ENCODE measurements at regions not wholly inside any gene's neighbourhood (a gene's known extent, or its start where the extent isn't known, plus 50 kb on each side); places are given as distances from the start of the nearest gene placed in this dataset.

DNA sequence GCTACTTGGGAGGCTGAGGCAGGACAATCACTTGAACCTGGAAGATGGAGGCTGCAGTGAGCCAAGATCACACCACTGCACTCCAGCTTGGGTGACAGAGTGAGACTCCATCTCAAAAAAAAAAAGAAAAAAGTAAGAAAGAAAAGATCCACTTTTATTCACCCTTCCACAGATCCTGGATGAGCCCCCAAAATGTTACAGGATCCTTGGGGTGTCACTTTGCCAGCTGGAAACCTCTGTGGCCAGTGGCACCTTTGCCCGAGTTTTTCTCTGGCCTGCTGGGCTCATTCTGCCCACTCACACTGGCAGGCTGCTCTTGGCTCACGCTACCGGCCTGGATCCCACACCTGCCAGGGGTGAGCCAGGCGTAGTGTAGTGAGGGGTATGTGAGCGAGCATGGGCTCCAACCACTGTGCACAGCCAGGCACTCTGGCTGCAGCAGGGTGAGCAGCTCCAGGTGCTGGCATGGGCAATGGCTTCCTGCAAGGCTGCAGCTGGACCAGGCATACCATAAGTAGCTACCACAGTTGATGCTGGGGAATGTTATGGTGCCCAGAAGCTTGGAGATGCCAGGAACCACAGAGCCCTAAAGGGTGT lies 57.8 kb upstream of the C15orf39 start (continued):
- TF ChIP-seq, protein P1, sequence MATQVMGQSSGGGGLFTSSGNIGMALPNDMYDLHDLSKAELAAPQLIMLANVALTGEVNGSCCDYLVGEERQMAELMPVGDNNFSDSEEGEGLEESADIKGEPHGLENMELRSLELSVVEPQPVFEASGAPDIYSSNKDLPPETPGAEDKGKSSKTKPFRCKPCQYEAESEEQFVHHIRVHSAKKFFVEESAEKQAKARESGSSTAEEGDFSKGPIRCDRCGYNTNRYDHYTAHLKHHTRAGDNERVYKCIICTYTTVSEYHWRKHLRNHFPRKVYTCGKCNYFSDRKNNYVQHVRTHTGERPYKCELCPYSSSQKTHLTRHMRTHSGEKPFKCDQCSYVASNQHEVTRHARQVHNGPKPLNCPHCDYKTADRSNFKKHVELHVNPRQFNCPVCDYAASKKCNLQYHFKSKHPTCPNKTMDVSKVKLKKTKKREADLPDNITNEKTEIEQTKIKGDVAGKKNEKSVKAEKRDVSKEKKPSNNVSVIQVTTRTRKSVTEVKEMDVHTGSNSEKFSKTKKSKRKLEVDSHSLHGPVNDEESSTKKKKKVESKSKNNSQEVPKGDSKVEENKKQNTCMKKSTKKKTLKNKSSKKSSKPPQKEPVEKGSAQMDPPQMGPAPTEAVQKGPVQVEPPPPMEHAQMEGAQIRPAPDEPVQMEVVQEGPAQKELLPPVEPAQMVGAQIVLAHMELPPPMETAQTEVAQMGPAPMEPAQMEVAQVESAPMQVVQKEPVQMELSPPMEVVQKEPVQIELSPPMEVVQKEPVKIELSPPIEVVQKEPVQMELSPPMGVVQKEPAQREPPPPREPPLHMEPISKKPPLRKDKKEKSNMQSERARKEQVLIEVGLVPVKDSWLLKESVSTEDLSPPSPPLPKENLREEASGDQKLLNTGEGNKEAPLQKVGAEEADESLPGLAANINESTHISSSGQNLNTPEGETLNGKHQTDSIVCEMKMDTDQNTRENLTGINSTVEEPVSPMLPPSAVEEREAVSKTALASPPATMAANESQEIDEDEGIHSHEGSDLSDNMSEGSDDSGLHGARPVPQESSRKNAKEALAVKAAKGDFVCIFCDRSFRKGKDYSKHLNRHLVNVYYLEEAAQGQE (IDR thresholded peaks at IDR 0.05; ENCODE audit: unreplicated experiment) = no peak
- TF ChIP-seq EZH2phosphoT487 (IDR thresholded peaks at IDR 0.05; ENCODE audit: unreplicated experiment) = no peak
- no peak for TF ChIP-seq ZNF331 (CRISPR knock-in tag; IDR thresholded peaks at IDR 0.05; ENCODE audit: low read depth)
- no peak for TF ChIP-seq POLR2AphosphoS5 (IDR thresholded peaks at IDR 0.05; ENCODE audit: low read depth)
- no peak for TF ChIP-seq CREB1 (CRISPR knock-in tag; IDR thresholded peaks at IDR 0.05; ENCODE audit: low read depth)
- TF ChIP-seq, protein P2, sequence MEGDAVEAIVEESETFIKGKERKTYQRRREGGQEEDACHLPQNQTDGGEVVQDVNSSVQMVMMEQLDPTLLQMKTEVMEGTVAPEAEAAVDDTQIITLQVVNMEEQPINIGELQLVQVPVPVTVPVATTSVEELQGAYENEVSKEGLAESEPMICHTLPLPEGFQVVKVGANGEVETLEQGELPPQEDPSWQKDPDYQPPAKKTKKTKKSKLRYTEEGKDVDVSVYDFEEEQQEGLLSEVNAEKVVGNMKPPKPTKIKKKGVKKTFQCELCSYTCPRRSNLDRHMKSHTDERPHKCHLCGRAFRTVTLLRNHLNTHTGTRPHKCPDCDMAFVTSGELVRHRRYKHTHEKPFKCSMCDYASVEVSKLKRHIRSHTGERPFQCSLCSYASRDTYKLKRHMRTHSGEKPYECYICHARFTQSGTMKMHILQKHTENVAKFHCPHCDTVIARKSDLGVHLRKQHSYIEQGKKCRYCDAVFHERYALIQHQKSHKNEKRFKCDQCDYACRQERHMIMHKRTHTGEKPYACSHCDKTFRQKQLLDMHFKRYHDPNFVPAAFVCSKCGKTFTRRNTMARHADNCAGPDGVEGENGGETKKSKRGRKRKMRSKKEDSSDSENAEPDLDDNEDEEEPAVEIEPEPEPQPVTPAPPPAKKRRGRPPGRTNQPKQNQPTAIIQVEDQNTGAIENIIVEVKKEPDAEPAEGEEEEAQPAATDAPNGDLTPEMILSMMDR (conservative IDR thresholded peaks at IDR 0.05; ENCODE audit: low read depth in 2 of 2) = no peak
- TF ChIP-seq JUNB (IDR thresholded peaks at IDR 0.05; ENCODE audit: unreplicated experiment) = no peak
- TF ChIP-seq, protein P3, sequence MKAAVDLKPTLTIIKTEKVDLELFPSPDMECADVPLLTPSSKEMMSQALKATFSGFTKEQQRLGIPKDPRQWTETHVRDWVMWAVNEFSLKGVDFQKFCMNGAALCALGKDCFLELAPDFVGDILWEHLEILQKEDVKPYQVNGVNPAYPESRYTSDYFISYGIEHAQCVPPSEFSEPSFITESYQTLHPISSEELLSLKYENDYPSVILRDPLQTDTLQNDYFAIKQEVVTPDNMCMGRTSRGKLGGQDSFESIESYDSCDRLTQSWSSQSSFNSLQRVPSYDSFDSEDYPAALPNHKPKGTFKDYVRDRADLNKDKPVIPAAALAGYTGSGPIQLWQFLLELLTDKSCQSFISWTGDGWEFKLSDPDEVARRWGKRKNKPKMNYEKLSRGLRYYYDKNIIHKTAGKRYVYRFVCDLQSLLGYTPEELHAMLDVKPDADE (IDR thresholded peaks at IDR 0.05) = no peak
- TF ChIP-seq EZH2 (IDR thresholded peaks at IDR 0.05; ENCODE audit: low read depth, unreplicated experiment) = no peak
- no peak for TF ChIP-seq STAT1 (IDR thresholded peaks at IDR 0.05; ENCODE audit: unreplicated experiment)
- TF ChIP-seq NANOG (IDR thresholded peaks at IDR 0.05; ENCODE audit: borderline replicate concordance) = no peak

DNA sequence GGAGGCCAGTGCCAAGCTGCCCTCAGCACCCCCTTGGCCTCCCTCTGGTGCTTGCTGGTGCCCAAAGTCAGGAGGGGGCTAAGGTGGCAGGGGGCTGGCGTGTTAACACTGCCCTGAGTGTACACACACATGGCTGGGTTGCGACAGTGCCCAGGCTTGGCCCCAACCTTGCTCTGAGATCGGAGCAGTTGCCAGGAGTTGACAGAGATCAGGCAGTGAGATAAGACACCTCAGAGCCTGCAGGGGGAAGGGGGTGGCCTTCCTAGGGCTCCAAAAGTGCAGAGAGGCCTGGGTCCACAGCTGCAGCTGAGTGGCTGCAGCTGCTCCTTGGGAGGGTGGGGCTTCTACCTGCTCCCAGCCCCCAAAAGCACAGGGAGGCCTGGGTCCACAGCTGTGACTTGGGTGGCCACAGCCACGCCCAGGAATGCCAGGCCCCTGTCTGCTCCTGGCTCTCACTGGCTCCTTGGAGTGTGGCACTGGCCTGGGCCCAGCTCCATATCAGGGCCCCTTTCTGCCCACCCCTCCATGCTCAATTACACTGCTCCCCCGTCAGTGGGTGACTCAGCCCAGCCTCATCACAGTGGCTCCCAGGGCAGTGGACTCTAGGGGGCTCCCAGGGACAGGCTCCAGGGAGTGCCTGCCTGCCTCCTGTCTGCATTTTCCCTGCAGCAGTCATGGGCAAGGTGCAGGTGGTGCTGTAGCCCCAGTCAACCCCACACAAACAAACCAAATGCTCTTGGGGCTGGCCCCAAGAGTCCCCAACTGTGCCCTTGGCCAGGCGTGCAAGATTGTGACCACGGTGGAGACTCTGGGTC lies 56.4 kb upstream of the C15orf39 start:
- Mint-ChIP-seq H3K36me3 (ENCODE audit: low read depth) (peaks cover 32% of the 10 kb centered on the region), H3K4me3 (no peak overlapping the region), H3K27me3 (ENCODE audit: insufficient read depth, low read depth, poor library complexity) (peaks cover 8% of the 10 kb centered on the region), H3K4me1 (no peaks in the 10 kb centered on the region; the same call in 2 of the 3 replicates), H3K27ac (no peak overlapping the region), H3K9me3 (peaks cover 89% of the 10 kb centered on the region)
- no peaks in the 10 kb centered on the region for H4K20me1 ChIP-seq (replicated peaks; ENCODE audit: insufficient read depth)
- H3K27me3 ChIP-seq (ENCODE audit: insufficient read depth) = no peaks in the 10 kb centered on the region
- no peak overlapping the region for H2AFZ ChIP-seq
- no peaks in the 10 kb centered on the region for H3K4me1 ChIP-seq (ENCODE audit: insufficient read depth)
- H3K4me2 ChIP-seq = no peak overlapping the region
- no peaks in the 10 kb centered on the region for H3K9me2 ChIP-seq (ENCODE audit: insufficient read depth)
- DNase-seq (ENCODE audit: low spot score) (no peak), ATAC-seq (no peak)
- H3F3A ChIP-seq (replicated peaks; ENCODE audit: low read depth) = no peaks in the 10 kb centered on the region
- H3K79me2 ChIP-seq (replicated peaks; ENCODE audit: insufficient read depth) = no peaks in the 10 kb centered on the region
- H3K27ac ChIP-seq (ENCODE audit: low read depth) = no peak overlapping the region
- no peak overlapping the region for H3K4me3 ChIP-seq
- TF ChIP-seq, protein P1 (IDR thresholded peaks at IDR 0.05; ENCODE audit: unreplicated experiment) = no peak
- TF ChIP-seq STAT1 (IDR thresholded peaks at IDR 0.05; ENCODE audit: unreplicated experiment) (no peak), ZNF114 (CRISPR knock-in tag; IDR thresholded peaks at IDR 0.05) (no peak), EZH2phosphoT487 (IDR thresholded peaks at IDR 0.05; ENCODE audit: unreplicated experiment) (no peak), CREB1 (CRISPR knock-in tag; IDR thresholded peaks at IDR 0.05; ENCODE audit: low read depth) (no peak), JUNB (IDR thresholded peaks at IDR 0.05; ENCODE audit: unreplicated experiment) (no peak)
- TF ChIP-seq, protein P2 (conservative IDR thresholded peaks at IDR 0.05; ENCODE audit: low read depth in 2 of 2) = peak in 1 of 2 experiments; percentile 22; a peak in 1 of 4 replicates
- H3K36me3 ChIP-seq (ENCODE audit: insufficient read depth) = no peaks in the 10 kb centered on the region; the same call in 1 of the 2 replicates
